GM18502 (cell line): ENCODE measurements at regions not wholly inside any gene's neighbourhood (a gene's known extent, or its start where the extent isn't known, plus 50 kb on each side); places are given as distances from the start of the nearest gene placed in this dataset.

ENCODE experiments used
- ATAC-seq: cut with Tn5 transposase; IDR thresholded peaks from one replicate; pipeline ENCODE4 v1.9.1; 2021; ENCODE audit warnings: mild to moderate bottlenecking; ENCODE audit not compliant: unreplicated experiment, poor library complexity

DNA sequence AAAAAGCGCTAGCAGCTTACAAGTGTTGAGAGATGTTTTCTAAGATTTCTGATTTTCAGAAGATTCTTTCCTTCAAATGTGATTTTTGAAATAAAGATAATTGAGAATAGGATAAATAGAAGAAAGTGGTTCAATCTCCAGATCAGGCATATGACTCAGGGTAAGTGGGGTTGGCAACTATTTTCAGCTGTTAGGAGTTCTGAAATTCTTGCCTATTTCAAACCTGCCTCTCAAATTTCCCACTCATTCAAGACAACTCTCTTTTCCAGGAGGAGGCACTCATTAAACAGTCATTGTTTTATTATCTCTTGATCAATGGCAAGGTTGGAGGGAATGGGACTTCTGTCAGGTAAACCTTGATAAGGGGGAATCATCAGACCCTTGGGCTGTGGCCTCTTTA is 138.9 kb downstream of the HNMT start:
- no peak for ATAC-seq

DNA sequence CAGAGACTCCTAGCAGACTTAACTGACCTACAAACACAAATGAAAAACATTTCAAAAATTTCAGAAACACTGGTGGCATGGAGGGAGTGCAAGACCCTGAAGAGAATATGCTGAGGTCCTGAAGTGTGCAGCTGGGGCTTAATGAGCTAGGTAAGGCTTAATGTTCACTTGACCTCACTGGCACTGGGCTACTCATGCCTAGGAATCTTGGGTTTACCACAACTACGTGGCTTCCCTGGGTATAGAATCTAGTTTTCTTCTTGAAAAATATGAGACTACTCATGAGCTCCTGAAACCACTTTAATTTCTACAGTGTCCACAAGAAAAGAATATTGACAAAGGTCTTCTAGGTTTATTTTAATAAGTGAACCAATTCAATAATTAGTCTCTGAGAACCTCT is 139.8 kb downstream of the HNMT start:
- no peak for ATAC-seq

DNA sequence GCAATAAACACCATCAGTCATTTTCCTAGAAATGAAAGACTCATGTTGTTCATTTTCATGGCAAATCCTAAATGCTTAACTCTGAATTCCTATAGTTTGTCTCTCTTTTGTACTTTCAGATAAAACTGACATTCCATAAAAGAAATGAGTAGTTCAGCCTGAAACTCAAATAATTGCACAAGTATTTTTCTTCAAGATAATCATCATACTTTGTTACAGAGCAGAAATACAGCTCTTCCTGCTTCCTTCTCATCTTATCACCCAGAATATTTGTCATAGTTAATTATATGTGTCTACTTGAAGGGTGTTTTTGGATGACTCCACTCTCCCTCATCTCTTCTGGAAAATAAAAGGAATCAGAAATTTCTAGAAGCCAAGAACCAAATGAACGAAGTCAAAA is 141.1 kb downstream of the HNMT start:
- no peak for ATAC-seq

- ATAC-seq: no peak
Measured at GRCh38 chr2:138106606-138107005, 142.3 kb downstream of the HNMT start.

GRCh38 chr2:138107288-138107687 is 143.0 kb downstream of the HNMT start:
- no peak for ATAC-seq

DNA sequence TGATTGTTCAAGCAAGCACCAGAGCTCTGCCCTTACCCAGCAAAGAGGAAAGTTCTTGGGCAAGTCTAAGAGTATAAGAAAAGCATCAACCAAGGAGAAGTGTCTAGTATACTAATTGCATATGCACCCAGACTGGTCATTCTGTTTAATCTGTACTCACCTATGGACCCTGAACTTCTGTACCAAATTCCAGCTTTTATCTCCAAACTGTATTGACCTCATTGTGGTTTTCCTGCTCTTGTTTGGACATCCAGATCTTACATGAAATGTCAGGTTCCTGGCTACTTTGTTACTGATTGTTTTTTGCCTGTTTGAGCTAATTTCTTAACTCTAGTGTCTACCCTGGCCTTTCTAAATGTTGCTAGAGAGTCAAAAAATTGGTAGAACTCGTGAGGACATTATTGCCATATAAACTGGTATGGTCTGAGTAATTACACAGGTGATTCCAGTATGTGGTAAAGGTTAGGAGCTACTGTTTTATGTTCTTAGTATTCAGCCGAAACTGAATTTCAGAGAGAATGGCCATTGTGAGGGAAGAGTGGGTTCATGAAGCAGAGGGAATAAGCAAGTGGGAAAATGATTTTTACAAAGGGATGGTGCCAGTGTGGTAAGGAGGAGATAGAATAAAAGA is 146.3 kb downstream of the HNMT start:
- no peak for ATAC-seq

- ATAC-seq: no peak
Measured at GRCh38 chr2:138112536-138112935, 148.3 kb downstream of the HNMT start.

GRCh38 chr2:138113871-138114525 is 149.7 kb downstream of the HNMT start:
- ATAC-seq: no peak

DNA sequence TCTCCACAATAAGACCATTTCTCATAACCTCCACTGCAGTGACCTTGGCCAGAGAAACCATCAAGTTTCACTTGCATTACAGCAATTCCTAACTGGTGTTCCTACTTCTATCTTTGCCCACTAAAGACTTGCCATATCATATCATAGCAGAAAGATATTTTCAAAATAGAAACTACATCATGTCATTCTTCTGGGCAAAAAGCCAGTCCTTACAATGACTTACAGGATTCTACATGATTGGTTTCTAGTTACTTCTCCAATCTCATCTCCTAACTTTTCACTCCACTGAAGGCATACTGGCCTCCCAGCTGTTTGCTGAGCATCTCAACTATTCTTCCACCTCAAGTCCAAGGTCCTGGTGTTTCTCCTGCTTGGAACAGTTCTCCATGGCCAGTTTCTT is 151.4 kb downstream of the HNMT start:
- ATAC-seq: no peak

DNA sequence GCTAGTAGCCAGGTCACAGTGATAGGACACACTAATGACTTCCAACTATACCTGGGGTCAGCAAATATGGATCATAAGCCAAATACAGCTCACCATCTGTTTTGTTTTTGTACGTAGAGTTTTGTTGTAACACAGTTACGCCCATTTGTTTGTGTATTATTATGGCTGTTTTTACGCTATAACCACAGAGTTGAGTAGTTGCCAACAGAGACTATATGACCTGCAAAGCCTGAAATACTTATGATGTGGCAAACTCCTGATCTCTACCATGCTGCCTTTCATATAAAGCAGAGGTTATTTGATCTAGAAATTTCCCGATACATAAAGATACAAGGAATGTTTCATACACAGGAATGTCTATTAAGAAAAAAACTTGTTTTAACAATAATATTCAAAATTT is 152.2 kb downstream of the HNMT start:
- ATAC-seq: no peak

DNA sequence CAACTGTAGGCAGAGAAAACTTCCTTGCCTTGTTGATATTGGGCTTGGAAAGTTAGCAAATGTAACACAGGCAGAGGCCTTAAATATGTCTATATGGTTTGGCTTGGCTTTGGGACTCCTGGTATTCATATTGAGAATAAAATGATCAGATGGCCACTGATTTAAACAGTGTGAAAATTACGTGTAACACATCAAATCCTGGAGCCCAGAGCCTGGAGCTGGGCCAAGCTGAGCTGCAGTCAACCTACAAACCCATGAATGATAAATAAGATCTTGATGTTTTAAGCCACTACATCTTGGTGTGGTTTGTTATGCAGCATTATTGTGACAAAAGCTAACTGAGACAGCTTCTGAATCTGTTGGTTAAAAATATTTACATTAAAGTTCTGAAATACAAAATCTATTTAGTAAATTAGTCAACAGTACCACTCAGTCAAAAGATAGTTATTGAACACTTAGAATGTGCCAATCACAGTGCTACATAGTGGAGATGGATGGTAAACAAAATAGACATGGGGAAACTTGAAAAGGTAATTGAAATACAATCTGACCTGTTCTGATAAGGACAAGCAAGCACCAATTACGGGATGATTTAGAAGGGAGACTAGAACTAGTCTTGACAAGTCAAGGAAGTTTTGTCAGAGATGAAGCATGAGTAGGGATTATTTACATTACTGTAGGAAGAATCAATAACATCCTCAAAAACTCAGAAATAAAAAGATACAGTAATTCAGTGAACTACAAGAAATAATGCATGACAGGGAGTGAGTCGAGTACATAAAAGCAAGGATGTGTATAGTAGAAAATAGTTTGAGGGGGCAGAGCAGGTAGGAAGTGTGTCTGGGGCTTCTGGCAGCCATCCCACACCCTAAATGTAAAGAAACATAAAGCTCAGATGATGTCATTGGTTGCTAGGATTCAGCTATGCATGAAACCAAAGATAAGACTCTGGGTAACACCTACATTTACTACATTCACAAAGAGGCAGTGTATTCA is 157.7 kb downstream of the HNMT start:
- ATAC-seq: no peak

GRCh38 chr2:138122891-138123290 is 158.6 kb downstream of the HNMT start:
- no peak for ATAC-seq

- ATAC-seq: no peak
Measured at GRCh38 chr2:138123741-138124140, 159.5 kb downstream of the HNMT start.

DNA sequence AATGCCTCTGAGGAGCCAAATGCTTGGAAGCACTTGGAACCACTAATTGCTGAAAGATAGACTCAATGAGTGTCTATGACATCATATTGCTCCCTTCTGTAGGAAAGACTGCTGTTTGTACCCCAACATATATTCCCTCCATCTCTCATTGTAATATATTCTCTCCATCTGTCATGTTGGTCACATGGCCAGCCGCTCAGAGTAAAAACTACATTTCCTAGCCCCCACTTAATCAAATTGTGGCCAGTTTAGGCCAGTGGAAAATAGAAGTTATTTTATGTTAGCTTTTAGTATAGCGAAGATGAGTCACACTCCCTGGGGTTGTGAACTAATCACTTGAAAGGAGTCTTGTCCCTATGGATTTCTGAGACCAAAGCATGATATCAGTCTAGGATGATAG is 160.2 kb downstream of the HNMT start:
- ATAC-seq: no peak

DNA sequence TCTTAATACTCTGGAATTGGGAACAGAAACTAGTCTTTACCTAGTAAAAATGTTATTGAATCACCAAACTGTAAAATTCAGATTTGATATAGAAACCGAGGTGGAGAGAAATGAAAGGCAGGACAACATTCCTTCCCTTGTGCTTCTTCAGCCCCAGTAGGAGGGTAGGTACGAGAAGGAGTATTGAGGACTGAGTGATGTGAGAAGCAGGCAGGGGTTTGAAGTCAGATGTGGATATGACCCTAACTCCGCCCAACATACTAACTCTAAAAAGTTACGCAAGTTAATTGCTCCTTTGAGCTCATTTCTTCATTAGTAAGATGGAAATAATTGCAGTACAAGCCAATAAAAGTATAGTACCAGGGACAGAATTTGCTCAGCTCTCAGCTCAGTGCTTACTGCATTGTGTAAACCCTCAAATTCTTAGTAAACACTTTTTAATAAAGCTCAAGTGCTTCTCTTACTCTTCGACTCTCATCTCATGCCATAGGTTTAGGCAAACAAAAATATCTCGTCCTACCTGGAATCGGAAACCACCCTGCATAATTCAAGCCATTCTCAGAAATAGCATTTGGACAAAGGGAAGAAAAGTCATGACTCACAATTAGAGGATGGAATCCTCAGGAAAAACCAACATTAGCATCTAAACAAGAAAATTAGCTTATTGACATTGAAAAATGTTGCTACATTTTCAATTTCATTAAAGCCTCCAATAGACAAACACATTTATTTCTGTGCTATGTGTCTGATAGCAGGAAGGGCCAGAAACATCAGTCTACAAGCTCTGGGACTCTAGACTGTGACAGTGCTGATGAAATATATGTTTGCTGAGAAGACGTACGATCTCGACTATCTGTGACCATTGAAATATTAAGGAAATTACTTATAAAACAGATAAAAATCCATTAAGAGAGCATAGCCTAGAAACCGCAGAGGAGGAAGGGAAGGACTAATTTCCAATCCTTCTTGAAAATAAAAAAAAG is 161.3 kb downstream of the HNMT start:
- ATAC-seq: no peak

GRCh38 chr2:138132108-138132507 is 167.8 kb downstream of the HNMT start:
- no peak for ATAC-seq

DNA sequence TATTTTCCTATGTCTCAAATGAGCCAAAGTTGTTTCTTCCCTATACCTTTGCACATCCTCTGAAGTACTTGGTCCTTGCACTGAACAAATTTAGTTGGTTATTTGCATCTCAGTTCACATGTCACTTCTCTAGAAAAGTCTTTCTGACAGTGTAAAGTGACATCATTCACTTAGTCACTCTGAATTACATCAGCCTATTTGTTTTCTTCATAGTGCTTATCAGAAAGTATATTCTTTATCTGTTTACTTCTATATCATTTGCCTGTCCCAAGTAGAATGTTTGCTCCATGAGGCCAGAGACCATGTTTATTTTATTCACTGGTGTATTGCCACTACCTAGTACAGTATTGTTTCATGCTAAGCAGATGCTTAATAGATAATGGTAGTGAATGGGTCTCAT is 173.7 kb downstream of the HNMT start:
- no peak for ATAC-seq

DNA sequence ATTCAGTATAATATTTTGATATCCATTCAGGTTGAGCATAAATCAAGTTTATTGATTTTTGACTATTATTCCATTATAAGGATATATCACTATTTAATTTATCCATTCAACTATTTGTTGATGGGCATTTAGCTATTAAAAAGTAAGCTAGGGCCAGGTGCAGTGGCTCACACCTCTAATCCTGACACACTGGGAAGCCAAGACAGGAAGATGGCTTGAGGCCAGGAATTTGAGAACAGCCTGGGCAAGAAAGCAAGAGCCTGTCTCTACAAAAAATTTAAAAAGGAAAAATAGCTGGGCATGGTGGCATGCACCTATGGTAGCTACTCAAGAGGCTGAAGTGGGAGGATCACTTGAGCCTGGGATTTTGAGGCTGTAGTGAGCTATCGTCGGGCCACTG is 183.5 kb downstream of the HNMT start:
- ATAC-seq: no peak

- ATAC-seq: no peak
Measured at GRCh38 chr2:138155304-138155703, 191.0 kb downstream of the HNMT start.

DNA sequence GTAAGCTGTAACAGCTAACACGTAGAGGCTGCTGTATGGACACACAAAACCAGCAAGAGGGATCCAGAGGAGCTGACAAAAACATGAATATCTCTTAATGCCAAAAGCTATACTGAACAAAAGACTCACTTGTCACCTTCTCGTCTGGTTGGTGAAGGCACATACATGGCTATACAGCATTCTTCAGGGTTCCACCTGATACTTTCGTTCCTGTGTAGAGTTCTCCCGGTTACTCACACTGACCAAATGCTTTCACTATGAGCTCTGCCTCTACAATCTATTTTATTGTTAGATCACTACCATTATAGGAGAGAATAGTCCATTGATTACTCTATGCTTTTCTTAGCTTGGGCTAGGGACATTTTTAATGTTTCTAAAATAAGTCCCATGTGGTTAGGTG is 193.1 kb downstream of the HNMT start:
- ATAC-seq: no peak
